Liver (tissue), 7 donors: ENCODE measurements at regions not wholly inside any gene's neighbourhood (a gene's known extent, or its start where the extent isn't known, plus 50 kb on each side); places are given as distances from the start of the nearest gene placed in this dataset.

Experiments
- DNase-seq: peaks from one replicate; pipeline ENCODE4 v3.0.0-alpha.2; 2017; ENCODE audit warnings: low spot score
- H3K27ac ChIP-seq, 2 donors: one replicate each; pipeline ENCODE4 v1.7.0; 2013; ENCODE audit warnings: inconsistent platforms in 2 of 2, low read length in 2 of 2, control low read depth in 1 of 2, low read depth in 1 of 2, mild to moderate bottlenecking in 1 of 2
- H3K27me3 ChIP-seq, 4 donors: one replicate each; pipeline versions ENCODE4 v1.6.1 to v1.7.0; 2013; ENCODE audit warnings: low read length in 3 of 4, inconsistent platforms in 1 of 4, mild to moderate bottlenecking in 1 of 4, moderate library complexity in 1 of 4; ENCODE audit not compliant: control insufficient read depth in 4 of 4, insufficient read depth in 4 of 4
- H3K36me3 ChIP-seq, 4 donors: one replicate each; pipeline versions ENCODE4 v1.6.1 to v1.7.0; 2013; ENCODE audit warnings: low read length in 3 of 4, mild to moderate bottlenecking in 3 of 4, low read depth in 1 of 4, moderate library complexity in 1 of 4; ENCODE audit not compliant: control insufficient read depth in 4 of 4, insufficient read depth in 3 of 4
- H3K4me1 ChIP-seq, 4 donors: one replicate each; pipeline versions ENCODE4 v1.6.1 to v1.7.0; 2013; ENCODE audit warnings: low read length in 3 of 4, mild to moderate bottlenecking in 3 of 4, moderate library complexity in 1 of 4; ENCODE audit not compliant: control insufficient read depth in 4 of 4, insufficient read depth in 4 of 4
- H3K4me3 ChIP-seq, 3 donors: one replicate each; pipeline versions ENCODE4 v1.6.1 to v1.7.0; 2013; ENCODE audit warnings: low read length in 3 of 3, control low read depth in 1 of 3, low read depth in 1 of 3, mild to moderate bottlenecking in 1 of 3
- H3K9ac ChIP-seq, 2 donors: one replicate each; pipeline ENCODE4 v1.7.0; 2013; ENCODE audit warnings: low read length in 2 of 2, mild to moderate bottlenecking in 2 of 2, moderate library complexity in 2 of 2, control low read depth in 1 of 2, low read depth in 1 of 2
- H3K9me3 ChIP-seq, 4 donors: one replicate each; pipeline versions ENCODE4 v1.6.1 to v1.7.0; 2013; ENCODE audit warnings: low read length in 3 of 4; ENCODE audit not compliant: control insufficient read depth in 4 of 4
- EGR1 ChIP-seq, 2 donors: IDR thresholded peaks; 2 replicates each; pipeline ENCODE4 v1.6.1; 2016 to 2018; ENCODE audit warnings: antibody characterized with exemption in 2 of 2, low read depth in 2 of 2
- GABPA ChIP-seq, 2 donors: IDR thresholded peaks in 1 of 2; conservative IDR thresholded peaks in 1 of 2; 2 replicates each; pipeline ENCODE4 v1.6.1; 2016; ENCODE audit warnings: antibody characterized with exemption in 2 of 2, mild to moderate bottlenecking in 1 of 2, moderate library complexity in 1 of 2
- HNF4A ChIP-seq, 2 donors: conservative IDR thresholded peaks; 2 replicates each; pipeline ENCODE4 v1.6.1; 2016; ENCODE audit warnings: antibody characterized with exemption in 2 of 2, mild to moderate bottlenecking in 2 of 2
- JUND ChIP-seq, 2 donors: IDR thresholded peaks; 2 replicates each; pipeline ENCODE4 v1.6.1; 2016; ENCODE audit warnings: antibody characterized with exemption in 2 of 2
- RAD21 ChIP-seq, 2 donors: IDR thresholded peaks; 2 replicates each; pipeline ENCODE4 v1.6.1; 2016; ENCODE audit warnings: antibody characterized with exemption in 2 of 2, mild to moderate bottlenecking in 2 of 2
- RXRA ChIP-seq, 2 donors: IDR thresholded peaks; 2 replicates each; pipeline ENCODE4 v1.6.1; 2017 to 2018; ENCODE audit warnings: antibody characterized with exemption in 2 of 2, mild to moderate bottlenecking in 1 of 2
- SP1 ChIP-seq: IDR thresholded peaks from 2 replicates; pipeline ENCODE4 v1.6.1; 2018; ENCODE audit warnings: antibody characterized with exemption, mild to moderate bottlenecking
- TAF1 ChIP-seq: conservative IDR thresholded peaks from 2 replicates; pipeline ENCODE4 v1.6.1; 2016; ENCODE audit warnings: antibody characterized with exemption, mild to moderate bottlenecking
- YY1 ChIP-seq: IDR thresholded peaks from 2 replicates; pipeline ENCODE4 v1.6.1; 2016; ENCODE audit warnings: antibody characterized with exemption, mild to moderate bottlenecking
- WGBS: extraction: QIAGEN DNeasy Blood & Tissue Kit; methylation state at CpG from one replicate; pipeline ENCODE4 v1.1.7; 2013; 5-methylcytosine and 5-hydroxymethylcytosine counted together
- TF ChIP-seq, protein P1 (sequence below): IDR thresholded peaks from 2 replicates; pipeline ENCODE4 v1.6.1; 2016; ENCODE audit warnings: antibody characterized with exemption, mild to moderate bottlenecking
- TF ChIP-seq, protein P2 (sequence below): IDR thresholded peaks from 2 replicates; pipeline ENCODE4 v1.6.1; 2016; ENCODE audit warnings: antibody characterized with exemption
- TF ChIP-seq, protein P3 (sequence below): IDR thresholded peaks from 2 replicates; pipeline ENCODE4 v1.6.1; 2016; ENCODE audit warnings: antibody characterized with exemption
- TF ChIP-seq, protein P4 (sequence below): IDR thresholded peaks from 2 replicates; pipeline ENCODE4 v1.6.1; 2016; ENCODE audit warnings: antibody characterized with exemption
- donor health status: healthy.
- donor health status: healthy.
- donor health status: healthy.
- donor health status: healthy.

DNA sequence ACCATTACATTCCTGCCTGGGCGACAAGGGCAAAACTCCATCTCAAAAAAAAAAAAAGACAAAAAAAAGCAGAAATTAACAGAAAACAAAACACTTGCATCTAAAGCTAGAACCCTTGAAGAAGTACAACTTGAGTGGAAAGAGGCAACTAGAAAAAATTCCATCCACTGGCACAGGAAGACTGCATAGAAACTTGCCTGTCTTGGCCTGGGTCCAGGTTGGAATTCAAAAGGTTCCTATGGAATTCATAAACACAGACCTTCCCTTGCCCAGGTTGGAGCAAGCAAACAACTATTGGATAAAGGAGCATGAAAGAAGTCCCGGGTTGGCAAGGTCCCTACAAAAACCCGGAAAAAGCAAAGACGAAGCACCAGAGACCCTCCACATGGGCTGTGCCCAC lies 69.8 kb downstream of the CCDC71L start:
- Histone ChIP-seq H3K4me1 (peaks cover 0 to 7% (median 3%) of the 10 kb centered on the region in 4 donors), H3K9ac (no peak overlapping the region), H3K9me3 (no peaks in the 10 kb centered on the region), H3K36me3 (no peaks in the 10 kb centered on the region), H3K4me3 (no peak overlapping the region), H3K27me3 (no peaks in the 10 kb centered on the region), H3K27ac (no peak overlapping the region)
- WGBS, result 96% methylated on average over 4 of the region's 4 CpGs
- no peak for DNase-seq
- TF ChIP-seq, protein P1, sequence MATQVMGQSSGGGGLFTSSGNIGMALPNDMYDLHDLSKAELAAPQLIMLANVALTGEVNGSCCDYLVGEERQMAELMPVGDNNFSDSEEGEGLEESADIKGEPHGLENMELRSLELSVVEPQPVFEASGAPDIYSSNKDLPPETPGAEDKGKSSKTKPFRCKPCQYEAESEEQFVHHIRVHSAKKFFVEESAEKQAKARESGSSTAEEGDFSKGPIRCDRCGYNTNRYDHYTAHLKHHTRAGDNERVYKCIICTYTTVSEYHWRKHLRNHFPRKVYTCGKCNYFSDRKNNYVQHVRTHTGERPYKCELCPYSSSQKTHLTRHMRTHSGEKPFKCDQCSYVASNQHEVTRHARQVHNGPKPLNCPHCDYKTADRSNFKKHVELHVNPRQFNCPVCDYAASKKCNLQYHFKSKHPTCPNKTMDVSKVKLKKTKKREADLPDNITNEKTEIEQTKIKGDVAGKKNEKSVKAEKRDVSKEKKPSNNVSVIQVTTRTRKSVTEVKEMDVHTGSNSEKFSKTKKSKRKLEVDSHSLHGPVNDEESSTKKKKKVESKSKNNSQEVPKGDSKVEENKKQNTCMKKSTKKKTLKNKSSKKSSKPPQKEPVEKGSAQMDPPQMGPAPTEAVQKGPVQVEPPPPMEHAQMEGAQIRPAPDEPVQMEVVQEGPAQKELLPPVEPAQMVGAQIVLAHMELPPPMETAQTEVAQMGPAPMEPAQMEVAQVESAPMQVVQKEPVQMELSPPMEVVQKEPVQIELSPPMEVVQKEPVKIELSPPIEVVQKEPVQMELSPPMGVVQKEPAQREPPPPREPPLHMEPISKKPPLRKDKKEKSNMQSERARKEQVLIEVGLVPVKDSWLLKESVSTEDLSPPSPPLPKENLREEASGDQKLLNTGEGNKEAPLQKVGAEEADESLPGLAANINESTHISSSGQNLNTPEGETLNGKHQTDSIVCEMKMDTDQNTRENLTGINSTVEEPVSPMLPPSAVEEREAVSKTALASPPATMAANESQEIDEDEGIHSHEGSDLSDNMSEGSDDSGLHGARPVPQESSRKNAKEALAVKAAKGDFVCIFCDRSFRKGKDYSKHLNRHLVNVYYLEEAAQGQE, result no peak
- TF ChIP-seq JUND (IDR thresholded peaks at IDR 0.05) (no peak), SP1 (no peak), TAF1 (no peak), RAD21 (IDR thresholded peaks at IDR 0.05) (no peak), EGR1 (IDR thresholded peaks at IDR 0.05; ENCODE audit: low read depth in 2 of 2) (no peak), HNF4A (conservative IDR thresholded peaks at IDR 0.05) (no peak), RXRA (IDR thresholded peaks at IDR 0.05) (no peak), GABPA (IDR thresholded peaks at IDR 0.05 in 1 of 2, conservative IDR thresholded peaks at IDR 0.05 in 1 of 2) (no peak)
- TF ChIP-seq, protein P2, sequence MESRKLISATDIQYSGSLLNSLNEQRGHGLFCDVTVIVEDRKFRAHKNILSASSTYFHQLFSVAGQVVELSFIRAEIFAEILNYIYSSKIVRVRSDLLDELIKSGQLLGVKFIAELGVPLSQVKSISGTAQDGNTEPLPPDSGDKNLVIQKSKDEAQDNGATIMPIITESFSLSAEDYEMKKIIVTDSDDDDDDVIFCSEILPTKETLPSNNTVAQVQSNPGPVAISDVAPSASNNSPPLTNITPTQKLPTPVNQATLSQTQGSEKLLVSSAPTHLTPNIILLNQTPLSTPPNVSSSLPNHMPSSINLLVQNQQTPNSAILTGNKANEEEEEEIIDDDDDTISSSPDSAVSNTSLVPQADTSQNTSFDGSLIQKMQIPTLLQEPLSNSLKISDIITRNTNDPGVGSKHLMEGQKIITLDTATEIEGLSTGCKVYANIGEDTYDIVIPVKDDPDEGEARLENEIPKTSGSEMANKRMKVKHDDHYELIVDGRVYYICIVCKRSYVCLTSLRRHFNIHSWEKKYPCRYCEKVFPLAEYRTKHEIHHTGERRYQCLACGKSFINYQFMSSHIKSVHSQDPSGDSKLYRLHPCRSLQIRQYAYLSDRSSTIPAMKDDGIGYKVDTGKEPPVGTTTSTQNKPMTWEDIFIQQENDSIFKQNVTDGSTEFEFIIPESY, result no peak

DNA sequence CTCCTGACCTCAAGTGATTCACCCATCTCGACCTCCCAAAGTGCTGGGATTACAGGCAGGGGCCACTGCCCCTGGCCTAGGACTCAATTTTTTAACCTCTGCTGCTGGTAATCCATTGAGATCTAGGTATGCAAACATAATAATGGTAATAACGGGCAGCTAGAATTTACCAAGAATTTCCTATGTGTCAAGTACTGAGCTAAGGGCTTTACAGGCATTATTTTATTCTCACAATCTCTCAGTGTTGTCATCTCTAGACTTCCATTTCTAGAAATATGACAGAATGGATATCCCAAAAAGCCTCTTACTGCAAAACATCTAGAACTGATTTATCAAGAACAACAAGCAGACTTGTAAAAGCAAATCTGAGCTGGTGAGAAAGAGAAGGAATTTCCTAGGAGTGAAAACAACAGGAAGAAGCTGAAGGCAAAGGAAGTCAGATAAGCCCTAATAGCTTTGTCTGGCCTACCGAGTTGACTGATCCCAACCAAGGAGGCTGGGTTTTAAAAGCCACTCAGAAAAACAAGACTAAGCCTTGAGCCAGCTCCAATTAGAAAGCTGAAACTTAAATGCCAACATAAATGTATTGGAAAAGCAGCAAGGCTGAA lies 70.6 kb downstream of the CCDC71L start:
- Histone ChIP-seq H3K36me3 (no peaks in the 10 kb centered on the region), H3K4me3 (no peak overlapping the region), H3K9ac (no peak overlapping the region), H3K27ac (no peak overlapping the region), H3K27me3 (no peaks in the 10 kb centered on the region), H3K9me3 (no peaks in the 10 kb centered on the region), H3K4me1 (peaks cover 0 to 7% (median 3%) of the 10 kb centered on the region in 4 donors)
- WGBS, result 57% methylated on average over 3 of the region's 3 CpGs
- DNase-seq, result no peak
- TF ChIP-seq YY1 (no peak), RAD21 (IDR thresholded peaks at IDR 0.05) (no peak), JUND (IDR thresholded peaks at IDR 0.05) (no peak), HNF4A (conservative IDR thresholded peaks at IDR 0.05) (no peak)
- TF ChIP-seq, protein P3, sequence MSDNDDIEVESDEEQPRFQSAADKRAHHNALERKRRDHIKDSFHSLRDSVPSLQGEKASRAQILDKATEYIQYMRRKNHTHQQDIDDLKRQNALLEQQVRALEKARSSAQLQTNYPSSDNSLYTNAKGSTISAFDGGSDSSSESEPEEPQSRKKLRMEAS, result no peak
- TF ChIP-seq, protein P1, result no peak
- TF ChIP-seq, protein P4, sequence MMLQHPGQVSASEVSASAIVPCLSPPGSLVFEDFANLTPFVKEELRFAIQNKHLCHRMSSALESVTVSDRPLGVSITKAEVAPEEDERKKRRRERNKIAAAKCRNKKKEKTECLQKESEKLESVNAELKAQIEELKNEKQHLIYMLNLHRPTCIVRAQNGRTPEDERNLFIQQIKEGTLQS, result no peak
